ENCODE measurements at regions not wholly inside any gene's neighbourhood (a gene's known extent, or its start where the extent isn't known, plus 50 kb on each side); places are given as distances from the start of the nearest gene placed in this dataset.

GRCh38 chr5:60010853-60011252 lies 117.3 kb upstream of the PDE4D start:
- H3K27ac ChIP-seq: peak overlapping the region; percentile 75
- no peak for TF ChIP-seq CTCF (conservative IDR thresholded peaks at IDR 0.05)

GRCh38 chr5:60010328-60010727 lies 116.8 kb upstream of the PDE4D start:
- H3K27ac ChIP-seq: peak overlapping the region; percentile 75
- TF ChIP-seq CTCF (conservative IDR thresholded peaks at IDR 0.05): peak; percentile 73

- no peak for TF ChIP-seq CTCF (conservative IDR thresholded peaks at IDR 0.05)
- H3K27ac ChIP-seq: no peak overlapping the region
Observed at GRCh38 chr5:60007729-60008128, 114.2 kb upstream of the PDE4D start.

GRCh38 chr5:59999056-59999455 lies 105.5 kb upstream of the PDE4D start:
- no peak overlapping the region for H3K27ac ChIP-seq
- TF ChIP-seq CTCF (conservative IDR thresholded peaks at IDR 0.05): no peak

GRCh38 chr5:59992206-59992605 lies 98.7 kb upstream of the PDE4D start:
- no peak for TF ChIP-seq CTCF (conservative IDR thresholded peaks at IDR 0.05)
- H3K27ac ChIP-seq: no peak overlapping the region

- no peak for TF ChIP-seq CTCF (conservative IDR thresholded peaks at IDR 0.05)
- no peak overlapping the region for H3K27ac ChIP-seq
Observed at GRCh38 chr5:59988396-59988795, 94.9 kb upstream of the PDE4D start.

GRCh38 chr5:59976342-59976741 lies 82.8 kb upstream of the PDE4D start:
- TF ChIP-seq CTCF (conservative IDR thresholded peaks at IDR 0.05): no peak
- no peak overlapping the region for H3K27ac ChIP-seq

- H3K27ac ChIP-seq: no peak overlapping the region
Observed at GRCh38 chr5:59972043-59972442, 78.5 kb upstream of the PDE4D start.

More at GRCh38 chr5:59972043-59972442, 78.5 kb upstream of the PDE4D start:
- TF ChIP-seq CTCF (conservative IDR thresholded peaks at IDR 0.05): no peak

All from VCaP (cell line).